HCT116 (cell line): ENCODE measurements at regions not wholly inside any gene's neighbourhood (a gene's known extent, or its start where the extent isn't known, plus 50 kb on each side); places are given as distances from the start of the nearest gene placed in this dataset.

Experiments
- ATAC-seq: fragments of 200-7000 bp; cut with Tn5 transposase; 2 replicates; pipeline ENCODE4 v1.9.1; 2020; ENCODE audit warnings: mild to moderate bottlenecking, moderate library complexity
- BruUV-seq: library from RNA; stranded (reverse); fragments of 400-500 nt; replicated peaks from 2 replicates; lab custom pipeline; 2021; lab: Mats Ljungman, UMichigan
- CTCF ChIA-PET: fragments of 300-600 bp; sonication (Branson Sonifier 250); formaldehyde crosslinking; loops from one replicate; lab custom pipeline; 2021; ENCODE audit warnings: antibody characterized with exemption; lab: Charles Lee
- POLR2A ChIA-PET: fragments of 300-600, 350-600 bp; sonication (Branson Sonifier 250); formaldehyde crosslinking; loops from one replicate; lab custom pipeline; 2021; ENCODE audit warnings: antibody characterized with exemption; lab: Charles Lee
- RAD21 ChIA-PET, 2 experiments: fragments of 300-600 bp; sonication (Branson Sonifier 250); formaldehyde crosslinking; loops; one replicate each; lab custom pipeline; 2023; ENCODE audit warnings: low total read pairs in 2 of 2; ENCODE audit not compliant: uncharacterized antibody in 2 of 2, unreplicated experiment in 2 of 2, low non-redundant PET in 1 of 2; lab: Charles Lee
- DNase-seq: peaks from one replicate; pipeline ENCODE4 v3.0.0-alpha.2; 2010; ENCODE audit warnings: low read depth, low spot score
- H2AFZ ChIP-seq: fragments of 200-600 bp; shearing (Covaris generic), sonication (generic); 2 replicates; pipeline ENCODE4 v1.6.1; 2017; ENCODE audit warnings: low read depth, mixed run types, mixed read lengths, antibody characterized with exemption, low read length; ENCODE audit not compliant: poor library complexity, severe bottlenecking
- H3K27ac ChIP-seq: 2 replicates; pipeline ENCODE4 v1.5.1; 2012; ENCODE audit warnings: low read depth, low read length
- H3K27me3 ChIP-seq: fragments of 200-600 bp; sonication (generic); 2 replicates; pipeline ENCODE4 v1.6.1; 2016; ENCODE audit warnings: mixed run types, low read length, mixed read lengths; ENCODE audit not compliant: insufficient read depth
- H3K36me3 ChIP-seq, 2 experiments: fragments of 200-500 bp in 1 of 2; fragments of 200-600 bp in 1 of 2; sonication (Bioruptor generic) in 1 of 2; sonication (generic) in 1 of 2; 2 replicates each; pipeline versions ENCODE4 v1.5.1 to v1.6.1; 2014 to 2016; ENCODE audit warnings: low read length in 2 of 2, inconsistent platforms in 1 of 2, mixed read lengths in 1 of 2, mixed run types in 1 of 2; ENCODE audit not compliant: insufficient read depth in 2 of 2, control insufficient read depth in 1 of 2
- H3K4me1 ChIP-seq, 2 experiments: fragments of 200-600 bp in 1 of 2; sonication (generic) in 1 of 2; 2 replicates each; pipeline versions ENCODE4 v1.5.1 to v1.6.1; 2012 to 2017; ENCODE audit warnings: low read length in 2 of 2, inconsistent platforms in 1 of 2, mild to moderate bottlenecking in 1 of 2, mixed read lengths in 1 of 2, mixed run types in 1 of 2, moderate library complexity in 1 of 2; ENCODE audit not compliant: insufficient read depth in 2 of 2, control insufficient read depth in 1 of 2
- H3K4me2 ChIP-seq: fragments of 200-600 bp; sonication (generic); 2 replicates; pipeline ENCODE4 v1.6.1; 2017; ENCODE audit warnings: mixed run types, low read length, mixed read lengths
- H3K4me3 ChIP-seq, 2 experiments: fragments of 200-600 bp in 1 of 2; sonication (generic) in 1 of 2; replicated peaks in 1 of 2; 2 replicates each; pipeline ENCODE4 v1.5.1; 2011 to 2016; ENCODE audit warnings: low read length in 2 of 2, control low read depth in 1 of 2, low read depth in 1 of 2, mild to moderate bottlenecking in 1 of 2, mixed read lengths in 1 of 2, mixed run types in 1 of 2
- H3K79me2 ChIP-seq: fragments of 200-600 bp; sonication (generic); 2 replicates; pipeline ENCODE4 v1.6.1; 2017; ENCODE audit warnings: mild to moderate bottlenecking, mixed run types, low read length, moderate library complexity, mixed read lengths; ENCODE audit not compliant: insufficient read depth
- H3K9ac ChIP-seq: fragments of 200-600 bp; sonication (generic); 2 replicates; pipeline ENCODE4 v1.6.1; 2016; ENCODE audit warnings: low read length, mixed read lengths
- H3K9me2 ChIP-seq: fragments of 200-600 bp; sonication (generic), shearing (Covaris generic); 2 replicates; pipeline ENCODE4 v1.6.1; 2017; ENCODE audit warnings: mixed run types, mild to moderate bottlenecking, moderate library complexity; ENCODE audit not compliant: insufficient read depth
- H3K9me3 ChIP-seq, 2 experiments: fragments of 200-500 bp in 1 of 2; fragments of 200-600 bp in 1 of 2; sonication (Bioruptor generic) in 1 of 2; sonication (generic) in 1 of 2; 2 replicates each; pipeline ENCODE4 v1.6.1; 2014 to 2017; ENCODE audit warnings: low read length in 2 of 2, mixed read lengths in 2 of 2, inconsistent platforms in 1 of 2, low read depth in 1 of 2, mild to moderate bottlenecking in 1 of 2, mixed run types in 1 of 2, moderate library complexity in 1 of 2; ENCODE audit not compliant: control insufficient read depth in 1 of 2, insufficient read depth in 1 of 2
- H4K20me1 ChIP-seq: fragments of 200-600 bp; sonication (generic), shearing (Covaris generic); 2 replicates; pipeline ENCODE4 v1.6.1; 2017; ENCODE audit warnings: mixed run types, mild to moderate bottlenecking, moderate library complexity; ENCODE audit not compliant: insufficient read depth
- CEBPB ChIP-seq: IDR thresholded peaks from 2 replicates; pipeline ENCODE4 v1.6.1; 2012; ENCODE audit warnings: low read depth
- ELF1 ChIP-seq: IDR thresholded peaks from 2 replicates; pipeline ENCODE4 v1.6.1; 2012; ENCODE audit warnings: low read depth, borderline replicate concordance
- EZH2 ChIP-seq: fragments of 200-600 bp; sonication (generic); IDR thresholded peaks from 2 replicates; pipeline ENCODE4 v1.6.1; 2017; ENCODE audit warnings: antibody characterized with exemption, mixed run types
- EZH2phosphoT487 ChIP-seq: fragments of 200-600 bp; IDR thresholded peaks from 2 replicates; pipeline ENCODE4 v1.6.1; 2018; ENCODE audit warnings: antibody characterized with exemption, borderline replicate concordance
- FOSL1 ChIP-seq: IDR thresholded peaks from 2 replicates; pipeline ENCODE4 v1.6.1; 2012; ENCODE audit warnings: low read depth
- JUND ChIP-seq: IDR thresholded peaks from 2 replicates; pipeline ENCODE4 v1.6.1; 2012
- MAX ChIP-seq: IDR thresholded peaks from 2 replicates; pipeline ENCODE4 v1.6.1; 2012
- POLR2A ChIP-seq: IDR thresholded peaks from 2 replicates; pipeline ENCODE4 v1.7.0; 2011; ENCODE audit warnings: borderline replicate concordance; ENCODE audit not compliant: insufficient read depth, insufficient read length; ENCODE audit errors: extremely low read depth
- POLR2AphosphoS5 ChIP-seq: IDR thresholded peaks from 2 replicates; pipeline ENCODE4 v1.6.1; 2011; ENCODE audit warnings: mild to moderate bottlenecking, low read depth, low read length, moderate library complexity
- RAD21 ChIP-seq: IDR thresholded peaks from 2 replicates; pipeline ENCODE4 v1.6.1; 2012; ENCODE audit warnings: low read depth, mild to moderate bottlenecking
- SIN3A ChIP-seq: IDR thresholded peaks from 2 replicates; pipeline ENCODE4 v1.6.1; 2012; ENCODE audit warnings: low read depth
- SP1 ChIP-seq: IDR thresholded peaks from 2 replicates; pipeline ENCODE4 v1.6.1; 2012; ENCODE audit warnings: low read depth
- TCF7L2 ChIP-seq: IDR thresholded peaks from 2 replicates; pipeline ENCODE4 v1.7.0; 2011; ENCODE audit warnings: borderline replicate concordance, inconsistent platforms; ENCODE audit not compliant: insufficient read depth, insufficient read length; ENCODE audit errors: extremely low read depth
- ZFX ChIP-seq: fragments of 450-650 bp; IDR thresholded peaks from 2 replicates; pipeline ENCODE4 v1.6.1; 2017
- ZNF274 ChIP-seq: fragments of 200-500 bp; sonication (Bioruptor generic); IDR thresholded peaks from 2 replicates; pipeline ENCODE4 v1.6.1; 2014; ENCODE audit warnings: mild to moderate bottlenecking, low read depth, low read length, inconsistent platforms
- intact Hi-C: fragments of 100-400 bp; cut with micrococcal nuclease; formaldehyde crosslinking; loops from 2 replicates; pipeline ENCODE4 v1.10.0; 2022
- TF ChIP-seq, protein P1 (sequence below): IDR thresholded peaks from 2 replicates; pipeline ENCODE4 v1.6.1; 2012
- TF ChIP-seq, protein P2 (sequence below): IDR thresholded peaks from 2 replicates; pipeline ENCODE4 v1.6.1; 2011; ENCODE audit warnings: mild to moderate bottlenecking, low read length, moderate library complexity; ENCODE audit not compliant: insufficient replicate concordance; ENCODE audit errors: extremely low read depth

DNA sequence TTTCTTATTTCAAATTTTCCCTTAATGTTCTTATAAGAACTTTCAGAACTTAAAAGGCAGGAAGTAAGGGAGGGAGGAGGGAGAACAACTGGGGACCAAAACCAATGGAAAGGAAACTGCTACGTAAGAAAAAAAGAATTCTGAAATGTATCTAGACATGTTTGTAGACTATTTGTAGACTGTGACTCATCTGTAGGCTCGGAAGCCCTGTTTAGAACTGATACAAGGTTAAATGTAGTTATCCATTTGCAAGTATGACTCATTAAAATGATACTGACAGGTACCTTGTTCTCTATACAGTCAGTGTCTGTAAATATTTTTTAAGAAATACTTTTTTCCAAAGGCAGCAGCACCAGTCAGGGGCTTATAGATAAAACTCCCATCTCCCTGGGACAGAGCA is 202.0 kb downstream of the DHX15 start:
- Histone ChIP-seq H3K27ac (no peak overlapping the region), H2AFZ (no peak overlapping the region), H3K27me3 (no peaks in the 10 kb centered on the region), H3K4me1 (no peaks in the 10 kb centered on the region), H3K9ac (no peak overlapping the region), H3K4me2 (no peak overlapping the region), H3K79me2 (no peaks in the 10 kb centered on the region), H3K9me3 (no peaks in the 10 kb centered on the region), H3K9me2 (no peaks in the 10 kb centered on the region), H3K4me3 (no peak overlapping the region), H4K20me1 (no peaks in the 10 kb centered on the region), H3K36me3 (no peaks in the 10 kb centered on the region)
- BruUV-seq: no TSS peak
- intact Hi-C loops: no loop called here
- DNase-seq: no peak
- CTCF ChIA-PET: no interaction called here
- ATAC-seq: no peak
- RAD21 ChIA-PET: no interaction called here
- no peak for TF ChIP-seq CEBPB
- no peak for TF ChIP-seq POLR2AphosphoS5
- POLR2A ChIA-PET: no interaction called here

DNA sequence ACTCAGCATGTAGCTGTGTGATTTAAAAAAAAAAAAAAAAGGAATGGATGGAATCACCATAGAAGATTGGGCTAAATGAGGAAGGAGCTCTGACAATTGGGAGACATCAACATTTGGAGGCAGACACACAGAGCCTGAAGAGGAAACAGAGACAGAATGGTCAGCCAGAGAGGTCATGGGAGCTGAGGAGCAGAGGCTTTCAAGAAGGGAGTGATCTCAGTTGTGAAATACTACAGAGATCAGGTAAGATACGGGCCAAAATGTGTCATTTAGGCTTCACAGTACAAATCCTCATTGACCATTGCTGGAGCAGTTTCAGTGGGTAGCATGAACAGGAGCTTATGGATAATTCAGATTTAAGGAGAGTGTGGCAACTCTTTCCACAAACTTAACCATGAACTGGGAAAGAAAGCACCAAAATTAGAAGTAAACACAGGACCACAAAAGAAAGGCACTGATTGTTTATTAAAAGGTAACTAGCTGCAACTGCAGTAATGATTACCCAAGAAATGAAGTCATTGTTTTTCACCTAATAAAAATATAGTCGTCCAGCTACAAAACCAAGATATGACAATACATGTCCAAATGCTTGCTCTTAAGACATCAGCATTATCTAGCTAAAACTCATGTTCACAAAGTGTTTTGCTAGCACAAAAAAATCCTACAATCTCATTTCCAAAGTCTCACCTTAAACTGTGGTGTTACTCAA is 203.2 kb downstream of the DHX15 start:
- Histone ChIP-seq H3K9me2 (no peaks in the 10 kb centered on the region), H3K4me3 (no peak overlapping the region), H3K79me2 (no peaks in the 10 kb centered on the region), H3K27me3 (no peaks in the 10 kb centered on the region), H2AFZ (no peak overlapping the region), H3K4me1 (no peaks in the 10 kb centered on the region), H3K4me2 (no peak overlapping the region), H3K36me3 (no peaks in the 10 kb centered on the region), H3K9ac (no peak overlapping the region), H4K20me1 (no peaks in the 10 kb centered on the region), H3K27ac (no peak overlapping the region), H3K9me3 (no peaks in the 10 kb centered on the region)
- RAD21 ChIA-PET: no interaction called here
- DNase-seq (no peak), ATAC-seq (no peak)
- POLR2A ChIA-PET: no interaction called here
- intact Hi-C loops: no loop called here
- BruUV-seq: no TSS peak
- CTCF ChIA-PET: no interaction called here
- no peak for TF ChIP-seq FOSL1
- no peak for TF ChIP-seq CEBPB
- TF ChIP-seq TCF7L2: no peak
- no peak for TF ChIP-seq ELF1
- TF ChIP-seq EZH2phosphoT487: no peak
- TF ChIP-seq, protein P1, sequence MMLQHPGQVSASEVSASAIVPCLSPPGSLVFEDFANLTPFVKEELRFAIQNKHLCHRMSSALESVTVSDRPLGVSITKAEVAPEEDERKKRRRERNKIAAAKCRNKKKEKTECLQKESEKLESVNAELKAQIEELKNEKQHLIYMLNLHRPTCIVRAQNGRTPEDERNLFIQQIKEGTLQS: no peak
- no peak for TF ChIP-seq ZNF274
- no peak for TF ChIP-seq POLR2A
- no peak for TF ChIP-seq SIN3A
- no peak for TF ChIP-seq RAD21
- TF ChIP-seq ZFX: no peak
- TF ChIP-seq, protein P2, sequence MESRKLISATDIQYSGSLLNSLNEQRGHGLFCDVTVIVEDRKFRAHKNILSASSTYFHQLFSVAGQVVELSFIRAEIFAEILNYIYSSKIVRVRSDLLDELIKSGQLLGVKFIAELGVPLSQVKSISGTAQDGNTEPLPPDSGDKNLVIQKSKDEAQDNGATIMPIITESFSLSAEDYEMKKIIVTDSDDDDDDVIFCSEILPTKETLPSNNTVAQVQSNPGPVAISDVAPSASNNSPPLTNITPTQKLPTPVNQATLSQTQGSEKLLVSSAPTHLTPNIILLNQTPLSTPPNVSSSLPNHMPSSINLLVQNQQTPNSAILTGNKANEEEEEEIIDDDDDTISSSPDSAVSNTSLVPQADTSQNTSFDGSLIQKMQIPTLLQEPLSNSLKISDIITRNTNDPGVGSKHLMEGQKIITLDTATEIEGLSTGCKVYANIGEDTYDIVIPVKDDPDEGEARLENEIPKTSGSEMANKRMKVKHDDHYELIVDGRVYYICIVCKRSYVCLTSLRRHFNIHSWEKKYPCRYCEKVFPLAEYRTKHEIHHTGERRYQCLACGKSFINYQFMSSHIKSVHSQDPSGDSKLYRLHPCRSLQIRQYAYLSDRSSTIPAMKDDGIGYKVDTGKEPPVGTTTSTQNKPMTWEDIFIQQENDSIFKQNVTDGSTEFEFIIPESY: no peak
- no peak for TF ChIP-seq EZH2
- TF ChIP-seq SP1: no peak
- no peak for TF ChIP-seq MAX
- no peak for TF ChIP-seq JUND
- TF ChIP-seq POLR2AphosphoS5: no peak
